Sigmoid colon (tissue), 6 donors: ENCODE measurements at regions not wholly inside any gene's neighbourhood (a gene's known extent, or its start where the extent isn't known, plus 50 kb on each side); places are given as distances from the start of the nearest gene placed in this dataset.

Experiments used
- DNase-seq: peaks from one replicate; pipeline ENCODE4 v3.0.0-alpha.2; 2019
- H3K27ac ChIP-seq, 4 donors: fragments of 200-600 bp; sonication (generic); one replicate each; pipeline ENCODE4 v1.5.1; 2016 to 2019; ENCODE audit warnings: mild to moderate bottlenecking in 1 of 4
- H3K27me3 ChIP-seq, 3 donors: fragments of 200-600 bp; sonication (generic); one replicate each; pipeline ENCODE4 v1.5.1; 2019; ENCODE audit warnings: mild to moderate bottlenecking in 1 of 3
- H3K36me3 ChIP-seq, 4 donors: fragments of 200-600 bp; sonication (generic); one replicate each; pipeline ENCODE4 v1.5.1; 2016 to 2019
- H3K4me1 ChIP-seq, 4 donors: fragments of 200-600 bp; sonication (generic); one replicate each; pipeline ENCODE4 v1.5.1; 2017 to 2019
- H3K4me3 ChIP-seq, 4 donors: fragments of 200-600 bp; sonication (generic); one replicate each; pipeline ENCODE4 v1.5.1; 2017 to 2019; ENCODE audit warnings: mild to moderate bottlenecking in 2 of 4, moderate library complexity in 1 of 4
- H3K9me3 ChIP-seq, 4 donors: fragments of 200-600 bp in 3 of 4; sonication (generic) in 3 of 4; one replicate each; pipeline versions ENCODE4 v1.5.1 to v1.6.1; 2013 to 2019
- EP300 ChIP-seq, 4 donors: sonication (generic); formaldehyde crosslinking; IDR thresholded peaks; one replicate each; pipeline ENCODE4 v1.6.1; 2017; ENCODE audit warnings: antibody characterized with exemption in 4 of 4
- POLR2A ChIP-seq, 2 donors: fragments of 450-650 bp; IDR thresholded peaks; one replicate each; pipeline ENCODE4 v1.6.1; 2016; ENCODE audit warnings: antibody characterized with exemption in 2 of 2, mild to moderate bottlenecking in 2 of 2, moderate library complexity in 2 of 2
- POLR2AphosphoS5 ChIP-seq, 4 donors: sonication (generic); formaldehyde crosslinking; IDR thresholded peaks; one replicate each; pipeline ENCODE4 v1.6.1; 2017; ENCODE audit warnings: antibody characterized with exemption in 4 of 4
- WGBS, 2 donors: extraction: QIAGEN DNeasy Blood & Tissue Kit; methylation state at CpG; one replicate each; pipeline ENCODE4 v1.1.7; 2013; 5-methylcytosine and 5-hydroxymethylcytosine counted together
- intact Hi-C: fragments of 100-400 bp; cut with DNase I; formaldehyde crosslinking; loops from one replicate; pipeline ENCODE4 v1.15.1; 2023
- TF ChIP-seq, protein P1 (sequence below), 4 experiments: fragments of 450-650 bp in 3 of 4; fragments of 200-600 bp in 1 of 4; IDR thresholded peaks; one replicate each; pipeline ENCODE4 v1.5.1; 2016 to 2019; ENCODE audit warnings: antibody characterized with exemption in 4 of 4, mild to moderate bottlenecking in 3 of 4, moderate library complexity in 2 of 4
- donor health status: healthy with polysubstance abuse.
- donor health status: healthy.

DNA sequence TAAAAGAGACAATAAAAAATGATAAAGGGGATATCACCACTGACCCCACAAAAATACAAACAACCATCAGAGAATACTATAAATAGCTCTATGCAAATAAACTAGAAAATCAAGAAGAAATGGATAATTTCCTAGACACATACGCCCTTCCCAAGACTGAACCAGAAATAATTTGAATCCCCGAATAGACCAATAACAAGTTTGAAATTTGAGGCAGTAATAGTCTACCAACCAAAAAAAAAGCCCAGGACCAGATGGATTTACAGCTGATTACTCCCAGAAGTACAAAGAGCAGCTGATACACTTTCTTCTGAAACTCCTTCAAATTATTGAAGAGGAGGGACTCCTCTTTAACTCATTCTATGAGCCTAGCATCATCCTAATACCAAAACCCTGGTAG is 128.1 kb downstream of the DMRTA1 start:
- peaks cover 0 to 11% (median 0%) of the 10 kb centered on the region in 4 donors for H3K9me3 ChIP-seq
- DNase-seq: no peak
- no peaks in the 10 kb centered on the region for H3K27me3 ChIP-seq
- no peak for TF ChIP-seq POLR2AphosphoS5 (IDR thresholded peaks at IDR 0.05)
- no peak for TF ChIP-seq POLR2A (IDR thresholded peaks at IDR 0.05)
- TF ChIP-seq, protein P1, sequence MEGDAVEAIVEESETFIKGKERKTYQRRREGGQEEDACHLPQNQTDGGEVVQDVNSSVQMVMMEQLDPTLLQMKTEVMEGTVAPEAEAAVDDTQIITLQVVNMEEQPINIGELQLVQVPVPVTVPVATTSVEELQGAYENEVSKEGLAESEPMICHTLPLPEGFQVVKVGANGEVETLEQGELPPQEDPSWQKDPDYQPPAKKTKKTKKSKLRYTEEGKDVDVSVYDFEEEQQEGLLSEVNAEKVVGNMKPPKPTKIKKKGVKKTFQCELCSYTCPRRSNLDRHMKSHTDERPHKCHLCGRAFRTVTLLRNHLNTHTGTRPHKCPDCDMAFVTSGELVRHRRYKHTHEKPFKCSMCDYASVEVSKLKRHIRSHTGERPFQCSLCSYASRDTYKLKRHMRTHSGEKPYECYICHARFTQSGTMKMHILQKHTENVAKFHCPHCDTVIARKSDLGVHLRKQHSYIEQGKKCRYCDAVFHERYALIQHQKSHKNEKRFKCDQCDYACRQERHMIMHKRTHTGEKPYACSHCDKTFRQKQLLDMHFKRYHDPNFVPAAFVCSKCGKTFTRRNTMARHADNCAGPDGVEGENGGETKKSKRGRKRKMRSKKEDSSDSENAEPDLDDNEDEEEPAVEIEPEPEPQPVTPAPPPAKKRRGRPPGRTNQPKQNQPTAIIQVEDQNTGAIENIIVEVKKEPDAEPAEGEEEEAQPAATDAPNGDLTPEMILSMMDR (IDR thresholded peaks at IDR 0.05): no peak
- TF ChIP-seq EP300 (IDR thresholded peaks at IDR 0.05): no peak
- H3K36me3 ChIP-seq: no peaks in the 10 kb centered on the region
- H3K4me1 ChIP-seq: no peaks in the 10 kb centered on the region
- 90 to 92% methylated on average over 2 of the region's 2 CpGs for WGBS, 2 donors
- H3K4me3 ChIP-seq: no peak overlapping the region
- no peak overlapping the region for H3K27ac ChIP-seq
- intact Hi-C loops: no loop called here

DNA sequence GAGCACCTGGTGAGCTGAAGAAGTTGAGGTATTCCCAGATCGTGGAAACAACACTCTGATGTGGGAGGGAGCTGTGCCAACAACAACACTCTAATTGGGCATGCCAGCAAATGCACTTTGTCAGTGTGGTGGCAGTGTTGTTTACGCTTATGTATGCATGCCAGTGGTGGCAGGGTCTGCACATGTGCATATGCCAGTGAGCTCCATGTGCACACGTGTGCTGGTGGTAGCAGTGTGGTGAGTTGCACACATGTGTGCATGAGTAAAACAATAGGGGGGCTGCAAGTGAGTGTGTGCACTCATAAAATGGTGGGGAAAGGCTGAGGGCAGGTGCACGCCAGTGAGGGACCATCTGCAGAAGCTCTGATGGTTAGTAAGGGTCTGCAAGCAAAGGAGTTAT is 134.2 kb downstream of the DMRTA1 start:
- no peaks in the 10 kb centered on the region for H3K27me3 ChIP-seq
- H3K9me3 ChIP-seq: peaks cover 0 to 7% (median 0%) of the 10 kb centered on the region in 4 donors
- H3K4me1 ChIP-seq: no peaks in the 10 kb centered on the region
- DNase-seq: no peak
- H3K4me3 ChIP-seq: no peak overlapping the region
- 72 to 76% methylated on average over 4 of the region's 4 CpGs for WGBS, 2 donors
- no peak overlapping the region for H3K27ac ChIP-seq
- H3K36me3 ChIP-seq: no peaks in the 10 kb centered on the region
- intact Hi-C loops: no loop called here
- TF ChIP-seq POLR2A (IDR thresholded peaks at IDR 0.05): no peak
- no peak for TF ChIP-seq EP300 (IDR thresholded peaks at IDR 0.05)
- TF ChIP-seq, protein P1 (IDR thresholded peaks at IDR 0.05): no peak
- no peak for TF ChIP-seq POLR2AphosphoS5 (IDR thresholded peaks at IDR 0.05)

DNA sequence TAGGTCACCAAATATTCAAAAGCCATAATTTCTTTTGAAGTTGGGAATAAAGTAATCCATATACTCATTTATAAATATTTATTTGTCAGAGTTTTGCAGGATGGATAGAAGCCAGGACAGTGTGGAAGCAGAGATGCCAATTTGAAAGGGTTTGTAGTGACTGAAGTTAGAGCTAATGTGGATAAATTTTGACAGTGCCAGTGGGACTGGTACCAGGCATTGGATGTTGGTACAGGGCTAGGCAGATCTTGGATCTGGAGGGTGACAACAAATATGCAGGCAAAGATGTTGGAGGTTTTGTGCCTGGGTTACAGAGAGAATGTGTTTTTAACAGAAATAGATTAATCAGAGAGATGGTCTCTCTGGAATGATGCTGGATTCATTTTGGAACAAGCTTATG is 135.6 kb downstream of the DMRTA1 start:
- Histone ChIP-seq H3K9me3 (peaks cover 0 to 2% (median 0%) of the 10 kb centered on the region in 4 donors), H3K4me3 (no peak overlapping the region), H3K27ac (no peak overlapping the region), H3K27me3 (no peaks in the 10 kb centered on the region), H3K36me3 (no peaks in the 10 kb centered on the region), H3K4me1 (no peaks in the 10 kb centered on the region)
- intact Hi-C loops: no loop called here
- DNase-seq: no peak
- TF ChIP-seq POLR2AphosphoS5 (IDR thresholded peaks at IDR 0.05) (no peak), POLR2A (IDR thresholded peaks at IDR 0.05) (no peak), EP300 (IDR thresholded peaks at IDR 0.05) (no peak)
- TF ChIP-seq, protein P1 (IDR thresholded peaks at IDR 0.05): no peak

DNA sequence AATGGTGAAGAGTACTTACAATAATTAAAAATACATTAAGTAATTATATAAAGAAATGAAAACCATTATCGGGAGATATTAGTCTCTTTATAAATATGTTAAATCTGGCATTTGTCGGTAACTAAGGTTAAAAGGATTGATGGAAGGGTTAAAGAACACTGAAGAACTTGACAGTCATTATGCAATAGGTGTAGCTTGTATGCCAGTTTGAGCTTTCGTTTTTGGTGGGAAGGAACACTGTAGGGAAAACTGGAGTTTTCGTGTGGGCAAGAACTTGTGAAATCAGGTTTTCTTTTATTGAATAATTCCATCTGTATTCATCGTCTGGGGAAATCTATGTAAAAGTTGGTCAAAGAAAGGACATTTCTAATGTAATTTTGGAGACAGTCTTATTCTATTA is 142.3 kb downstream of the DMRTA1 start:
- TF ChIP-seq, protein P1 (IDR thresholded peaks at IDR 0.05): no peak
- TF ChIP-seq POLR2AphosphoS5 (IDR thresholded peaks at IDR 0.05): no peak
- no peak for TF ChIP-seq POLR2A (IDR thresholded peaks at IDR 0.05)
- TF ChIP-seq EP300 (IDR thresholded peaks at IDR 0.05): no peak
- 87 to 90% methylated on average over 5 of the region's 5 CpGs for WGBS, 2 donors

DNA sequence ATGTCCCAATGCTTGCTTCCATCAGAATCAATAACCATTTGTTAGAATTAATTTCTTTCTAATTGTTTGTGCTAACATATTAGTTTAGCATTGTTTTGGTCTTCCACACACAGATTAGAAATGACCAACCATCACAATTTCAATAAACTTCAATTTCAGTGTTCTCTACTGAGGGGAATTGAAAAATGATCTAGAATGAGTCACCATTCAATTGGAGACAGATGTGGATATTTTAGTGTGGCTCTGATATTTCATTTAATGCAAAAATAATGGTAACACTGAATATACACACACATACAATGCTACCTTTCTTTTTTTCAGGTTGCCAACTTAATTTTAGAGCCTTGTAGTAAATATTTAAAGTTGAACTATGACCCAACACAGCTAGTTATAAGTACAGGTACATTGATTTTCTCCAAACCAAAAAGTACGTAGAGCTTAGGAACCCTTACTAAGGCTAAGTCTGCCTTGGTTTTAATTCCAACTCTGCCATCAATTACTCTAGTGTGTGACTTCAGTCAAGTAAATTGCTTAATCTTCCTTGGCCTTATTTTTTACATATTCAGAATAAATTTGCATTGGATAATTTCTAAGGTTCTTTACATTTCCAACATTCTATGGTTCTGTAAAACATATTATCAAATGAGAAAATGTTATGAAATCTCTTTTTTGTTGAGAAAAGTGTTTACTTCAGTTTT is 143.9 kb downstream of the DMRTA1 start:
- H3K27ac ChIP-seq: no peak overlapping the region
- no peak overlapping the region for H3K4me3 ChIP-seq
- TF ChIP-seq, protein P1 (IDR thresholded peaks at IDR 0.05): no peak
- TF ChIP-seq POLR2A (IDR thresholded peaks at IDR 0.05): no peak
- TF ChIP-seq POLR2AphosphoS5 (IDR thresholded peaks at IDR 0.05): no peak
- no peak for TF ChIP-seq EP300 (IDR thresholded peaks at IDR 0.05)
- intact Hi-C loops: no loop called here
- WGBS, 2 donors: 91 to 92% methylated on average over 1 of the region's 1 CpG
- no peaks in the 10 kb centered on the region for H3K36me3 ChIP-seq
- H3K27me3 ChIP-seq: no peaks in the 10 kb centered on the region
- no peaks in the 10 kb centered on the region for H3K4me1 ChIP-seq
- no peak for DNase-seq
- no peaks in the 10 kb centered on the region for H3K9me3 ChIP-seq

More for the DNA sequence above, 142.3 kb downstream of the DMRTA1 start:
- no peak overlapping the region for H3K4me3 ChIP-seq
- no peaks in the 10 kb centered on the region for H3K9me3 ChIP-seq
- H3K27ac ChIP-seq: no peak overlapping the region
- no peaks in the 10 kb centered on the region for H3K36me3 ChIP-seq
- DNase-seq: no peak
- intact Hi-C loops: no loop called here
- H3K27me3 ChIP-seq: no peaks in the 10 kb centered on the region
- H3K4me1 ChIP-seq: no peaks in the 10 kb centered on the region
